ENCODE measurements at regions not wholly inside any gene's neighbourhood (a gene's known extent, or its start where the extent isn't known, plus 50 kb on each side); places are given as distances from the start of the nearest gene placed in this dataset.
"Not testable (repeated sequence)": the region's sequence is repeated elsewhere in the genome, so short reads cannot be mapped to it uniquely, and the experiment has no call there.

DNA sequence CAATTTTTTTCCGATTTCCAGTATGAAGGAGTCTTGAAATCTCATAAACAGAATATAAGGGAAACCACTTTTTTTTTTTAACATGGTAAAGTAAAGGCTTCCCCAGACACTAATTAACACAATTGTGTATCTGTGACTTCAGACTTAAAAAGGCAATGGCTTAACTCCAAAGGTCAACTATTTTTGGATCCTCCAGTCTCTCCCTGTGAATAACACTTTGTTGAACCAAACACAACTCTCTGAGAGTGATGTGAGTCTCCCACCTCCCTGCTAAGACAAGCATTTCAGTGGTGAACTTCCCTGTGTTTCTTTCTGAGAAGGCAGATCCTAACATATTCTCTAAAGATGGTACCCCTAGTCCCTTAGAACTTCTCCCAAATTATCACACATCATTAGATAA lies 219.6 kb upstream of the RBBP8 start:
- 87% methylated on average over 1 of the region's 1 CpG for WGBS (ENCODE audit: missing lambda C conversion rate)
- Histone ChIP-seq H3K4me3 (no peak overlapping the region), H3K9me3 (no peaks in the 10 kb centered on the region), H3K27ac (peak overlapping the region in 1 of 2 experiments; percentile 91; a peak in 4 of 6 replicates), H3K4me2 (no peak overlapping the region), H3K4me1 (peaks cover 41% of the 10 kb centered on the region)
- DNase-seq (ENCODE audit: low read depth in 1 of 2, low spot score in 1 of 2) (no peak), FAIRE-seq (no peak), ATAC-seq (no peak)
- ChIA-PET POLR2A (interaction anchor here (0.7 kb wide), 1 partner anchor 11 kb away, joined by 6 read pairs; no protein-coding TSS in a partner anchor), CTCF (interaction anchor here (0.7 kb wide), 2 partner anchors 176 to 335 kb away, joined by 4 read pairs; no protein-coding TSS in a partner anchor)
- TF ChIP-seq FOXS1 (CRISPR knock-in tag; IDR thresholded peaks at IDR 0.05) (no peak), SMC3 (IDR thresholded peaks at IDR 0.05) (no peak), RFX5 (IDR thresholded peaks at IDR 0.05) (no peak)

DNA sequence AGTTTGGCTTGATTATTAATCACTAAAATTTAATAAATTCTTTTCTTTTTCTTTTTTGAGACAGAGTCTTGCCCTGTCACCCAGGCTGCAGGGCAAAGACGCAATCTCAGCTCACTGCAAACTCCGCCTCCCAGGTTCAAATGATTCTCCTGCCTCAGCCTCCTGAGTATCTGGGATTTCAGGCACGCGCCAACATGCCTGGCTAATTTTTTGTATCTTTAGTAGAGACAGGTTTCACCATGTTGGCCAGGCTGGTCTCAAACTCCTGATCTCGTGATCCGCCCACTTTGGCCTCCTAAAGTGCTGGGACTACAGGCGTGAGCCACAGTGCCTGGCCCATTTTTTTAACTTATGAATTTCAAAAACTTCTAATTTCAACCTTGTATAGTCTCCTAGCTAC lies 215.6 kb upstream of the RBBP8 start:
- FAIRE-seq; H3K27ac ChIP-seq; H3K4me1 ChIP-seq; H3K4me3 ChIP-seq; H3K9me3 ChIP-seq; H3K4me2 ChIP-seq; ATAC-seq; DNase-seq (ENCODE audit: low read depth in 1 of 2, low spot score in 1 of 2); POLR2A ChIA-PET: not testable (repeated sequence)
- CTCF ChIA-PET: interaction anchor here (0.6 to 1.2 kb wide), 2 partner anchors 14 to 180 kb away, joined by 3 to 4 read pairs; no protein-coding TSS in a partner anchor
- WGBS (ENCODE audit: missing lambda C conversion rate): 93% methylated on average over 7 of the region's 7 CpGs

DNA sequence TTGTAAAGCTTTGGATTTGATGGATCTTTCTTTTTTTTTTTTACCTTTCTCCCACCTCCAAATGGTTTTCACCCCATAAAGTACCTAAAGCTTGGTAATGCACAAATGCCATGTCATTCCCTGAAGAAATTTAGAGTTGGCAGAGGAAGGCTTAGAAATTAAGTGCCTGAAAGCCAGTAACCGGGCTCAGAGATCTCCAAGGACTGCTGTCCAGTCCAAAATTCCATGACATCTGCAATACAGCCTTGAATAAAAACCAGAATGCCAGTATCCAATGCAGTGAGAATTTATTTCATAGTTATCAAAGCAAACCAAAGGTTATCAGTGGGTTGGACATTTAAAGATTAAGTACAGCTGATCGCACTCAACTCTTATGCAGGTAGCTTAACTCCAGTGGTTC lies 209.9 kb upstream of the RBBP8 start:
- H3K27ac ChIP-seq: no peak overlapping the region
- ATAC-seq (no peak), DNase-seq (ENCODE audit: low read depth in 1 of 2, low spot score in 1 of 2) (no peak), FAIRE-seq (no peak)
- no peak overlapping the region for H3K4me2 ChIP-seq
- CTCF ChIA-PET: no interaction called here
- TF ChIP-seq ESRRA (IDR thresholded peaks at IDR 0.05; ENCODE audit: borderline replicate concordance, low read length) (no peak), NFE2L2 (conservative IDR thresholded peaks at IDR 0.05; ENCODE audit: low read length) (no peak), ZFP36 (IDR thresholded peaks at IDR 0.05; ENCODE audit: borderline replicate concordance, partially characterized antibody) (no peak), RARB (CRISPR knock-in tag; IDR thresholded peaks at IDR 0.05) (no peak), MYC (IDR thresholded peaks at IDR 0.05; ENCODE audit: borderline replicate concordance, low read length) (no peak), JUNB (IDR thresholded peaks at IDR 0.05) (no peak), SREBF2 (IDR thresholded peaks at IDR 0.05) (no peak), HDAC2 (IDR thresholded peaks at IDR 0.05) (no peak), EHMT2 (IDR thresholded peaks at IDR 0.05; ENCODE audit: low read depth) (no peak), CHD2 (IDR thresholded peaks at IDR 0.05; ENCODE audit: low read length, partially characterized antibody) (no peak), ZC3H11A (IDR thresholded peaks at IDR 0.05) (no peak), BHLHE40 (IDR thresholded peaks at IDR 0.05; ENCODE audit: low read depth, low read length) (no peak), JUN (IDR thresholded peaks at IDR 0.05) (no peak)
- TF ChIP-seq, protein P1, sequence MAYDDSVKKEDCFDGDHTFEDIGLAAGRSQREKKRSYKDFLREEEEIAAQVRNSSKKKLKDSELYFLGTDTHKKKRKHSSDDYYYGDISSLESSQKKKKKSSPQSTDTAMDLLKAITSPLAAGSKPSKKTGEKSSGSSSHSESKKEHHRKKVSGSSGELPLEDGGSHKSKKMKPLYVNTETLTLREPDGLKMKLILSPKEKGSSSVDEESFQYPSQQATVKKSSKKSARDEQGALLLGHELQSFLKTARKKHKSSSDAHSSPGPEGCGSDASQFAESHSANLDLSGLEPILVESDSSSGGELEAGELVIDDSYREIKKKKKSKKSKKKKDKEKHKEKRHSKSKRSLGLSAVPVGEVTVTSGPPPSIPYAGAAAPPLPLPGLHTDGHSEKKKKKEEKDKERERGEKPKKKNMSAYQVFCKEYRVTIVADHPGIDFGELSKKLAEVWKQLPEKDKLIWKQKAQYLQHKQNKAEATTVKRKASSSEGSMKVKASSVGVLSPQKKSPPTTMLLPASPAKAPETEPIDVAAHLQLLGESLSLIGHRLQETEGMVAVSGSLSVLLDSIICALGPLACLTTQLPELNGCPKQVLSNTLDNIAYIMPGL (CRISPR knock-in tag; IDR thresholded peaks at IDR 0.05; ENCODE audit: borderline replicate concordance): no peak
- TF ChIP-seq, protein P2, sequence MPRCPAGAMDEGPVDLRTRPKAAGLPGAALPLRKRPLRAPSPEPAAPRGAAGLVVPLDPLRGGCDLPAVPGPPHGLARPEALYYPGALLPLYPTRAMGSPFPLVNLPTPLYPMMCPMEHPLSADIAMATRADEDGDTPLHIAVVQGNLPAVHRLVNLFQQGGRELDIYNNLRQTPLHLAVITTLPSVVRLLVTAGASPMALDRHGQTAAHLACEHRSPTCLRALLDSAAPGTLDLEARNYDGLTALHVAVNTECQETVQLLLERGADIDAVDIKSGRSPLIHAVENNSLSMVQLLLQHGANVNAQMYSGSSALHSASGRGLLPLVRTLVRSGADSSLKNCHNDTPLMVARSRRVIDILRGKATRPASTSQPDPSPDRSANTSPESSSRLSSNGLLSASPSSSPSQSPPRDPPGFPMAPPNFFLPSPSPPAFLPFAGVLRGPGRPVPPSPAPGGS (IDR thresholded peaks at IDR 0.05): no peak
- TF ChIP-seq, protein P3, sequence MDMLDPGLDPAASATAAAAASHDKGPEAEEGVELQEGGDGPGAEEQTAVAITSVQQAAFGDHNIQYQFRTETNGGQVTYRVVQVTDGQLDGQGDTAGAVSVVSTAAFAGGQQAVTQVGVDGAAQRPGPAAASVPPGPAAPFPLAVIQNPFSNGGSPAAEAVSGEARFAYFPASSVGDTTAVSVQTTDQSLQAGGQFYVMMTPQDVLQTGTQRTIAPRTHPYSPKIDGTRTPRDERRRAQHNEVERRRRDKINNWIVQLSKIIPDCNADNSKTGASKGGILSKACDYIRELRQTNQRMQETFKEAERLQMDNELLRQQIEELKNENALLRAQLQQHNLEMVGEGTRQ (IDR thresholded peaks at IDR 0.05): no peak
- WGBS (ENCODE audit: missing lambda C conversion rate): 91% methylated on average over 2 of the region's 2 CpGs
- H3K4me1 ChIP-seq: 0 out of 3 replicates have a peak, but pooled peaks cover under 1% of the 10 kb centered on the region
- POLR2A ChIA-PET: no interaction called here
- no peaks in the 10 kb centered on the region for H3K9me3 ChIP-seq
- no peak overlapping the region for H3K4me3 ChIP-seq
